ENCODE measurements at regions not wholly inside any gene's neighbourhood (a gene's known extent, or its start where the extent isn't known, plus 50 kb on each side); places are given as distances from the start of the nearest gene placed in this dataset.

- TF ChIP-seq USF2 (IDR thresholded peaks at IDR 0.05; ENCODE audit: low read length), result no peak
- TF ChIP-seq SRF (IDR thresholded peaks at IDR 0.05; ENCODE audit: low read depth, low read length), result no peak
- no peak for TF ChIP-seq SUZ12 (IDR thresholded peaks at IDR 0.05; ENCODE audit: low read length)
- TF ChIP-seq YY1 (IDR thresholded peaks at IDR 0.05; ENCODE audit: low read depth, low read length), result no peak
- no peak for TF ChIP-seq SAP30 (IDR thresholded peaks at IDR 0.05; ENCODE audit: insufficient read depth, insufficient replicate concordance, low read length)
- no peak for TF ChIP-seq JUND (IDR thresholded peaks at IDR 0.05; ENCODE audit: low read length)
These were observed 168.8 kb upstream of the GLI3 start (continued) for GRCh38 chr7:42405782-42406181.

Data from H1 (cell line).